K562 (cell line): ENCODE measurements at regions not wholly inside any gene's neighbourhood (a gene's known extent, or its start where the extent isn't known, plus 50 kb on each side); places are given as distances from the start of the nearest gene placed in this dataset.

Experiments
- ATAC-seq: fragments of 200-7000 bp; cut with Tn5 transposase; 3 replicates; pipeline ENCODE4 v1.9.1; 2020; ENCODE audit warnings: moderate library complexity
- BruUV-seq: library from RNA; stranded (reverse); fragments of 400-500 nt; replicated peaks from 2 replicates; lab custom pipeline; 2021; lab: Mats Ljungman, UMichigan
- CTCF ChIA-PET: fragments of 300-600 bp; formaldehyde crosslinking; extraction: SDS; loops from one replicate; lab custom pipeline; 2021; ENCODE audit warnings: low intra/inter-chr PET ratio; lab: Yijun Ruan, JAX
- POLR2A ChIA-PET: fragments of 300-600, 350-650 bp; sonication (Branson Sonifier 250); formaldehyde crosslinking; extraction: SDS; loops from one replicate; lab custom pipeline; 2021; ENCODE audit warnings: antibody characterized with exemption, inconsistent platforms; lab: Yijun Ruan, JAX
- DNase-seq, 4 experiments: peaks; one replicate each; pipeline versions ENCODE4 v3.0.0 to v3.0.0-alpha.2; 2011 to 2018; ENCODE audit warnings: low spot score in 3 of 4, mixed read lengths in 3 of 4; ENCODE audit errors: extremely low read depth in 1 of 4
- FAIRE-seq: peaks from 2 replicates; lab custom pipeline; 2011; peaks lifted over from hg19 to GRCh38; lab: Jason Lieb, UNC
- H2AFZ ChIP-seq: 2 replicates; pipeline ENCODE4 v1.6.0; 2011; ENCODE audit warnings: low read depth, low read length, control low read depth, inconsistent platforms
- H3K27ac ChIP-seq: fragments of 200-600 bp; 3 replicates; pipeline ENCODE4 v1.8.0; 2011; ENCODE audit warnings: low read depth, mild to moderate bottlenecking, control low read depth, inconsistent platforms, low read length, moderate library complexity, mixed read lengths; ENCODE audit errors: extremely low read depth
- H3K27me3 ChIP-seq, 2 experiments: fragments of 300-600 bp in 1 of 2; 2 replicates in 1 of 2; 3 replicates in 1 of 2; pipeline versions ENCODE4 v1.6.0 to v1.8.0; 2011; ENCODE audit warnings: inconsistent platforms in 2 of 2, low read length in 2 of 2, mild to moderate bottlenecking in 1 of 2, mixed read lengths in 1 of 2, moderate library complexity in 1 of 2; ENCODE audit not compliant: control insufficient read depth in 2 of 2, insufficient read depth in 2 of 2
- H3K36me3 ChIP-seq: fragments of 300-600 bp; 3 replicates; pipeline ENCODE4 v1.8.0; 2011; ENCODE audit warnings: mild to moderate bottlenecking, low read length, inconsistent platforms; ENCODE audit not compliant: control insufficient read depth, insufficient read depth
- H3K4me1 ChIP-seq, 2 experiments: fragments of 200-600 bp in 1 of 2; replicated peaks in 1 of 2; 2 replicates in 1 of 2; 3 replicates in 1 of 2; pipeline versions ENCODE4 v1.5.1 to v1.8.0; 2011; ENCODE audit warnings: inconsistent platforms in 2 of 2, low read length in 2 of 2, mild to moderate bottlenecking in 1 of 2, mixed read lengths in 1 of 2, moderate library complexity in 1 of 2; ENCODE audit not compliant: control insufficient read depth in 2 of 2, insufficient read depth in 2 of 2
- H3K4me2 ChIP-seq: 2 replicates; pipeline ENCODE4 v1.6.1; 2011; ENCODE audit warnings: low read length, control low read depth, inconsistent platforms, mixed read lengths; ENCODE audit not compliant: insufficient read depth
- H3K4me3 ChIP-seq: fragments of 200-600 bp; sonication (generic), shearing (Covaris generic); 2 replicates; pipeline ENCODE4 v1.5.1; 2016; ENCODE audit warnings: control low read depth, inconsistent platforms
- H3K79me2 ChIP-seq: fragments of 200-600 bp; 3 replicates; pipeline ENCODE4 v1.8.0; 2011; ENCODE audit warnings: low read length, inconsistent platforms; ENCODE audit not compliant: control insufficient read depth, insufficient read depth
- H3K9ac ChIP-seq, 2 experiments: 2 replicates each; pipeline versions ENCODE4 v1.6.0 to v1.6.1; 2011; ENCODE audit warnings: low read depth in 2 of 2, low read length in 2 of 2, control low read depth in 1 of 2, inconsistent platforms in 1 of 2, mild to moderate bottlenecking in 1 of 2, mixed read lengths in 1 of 2; ENCODE audit not compliant: insufficient read depth in 1 of 2
- H3K9me1 ChIP-seq: one replicate; pipeline ENCODE4 v1.6.0; 2011; ENCODE audit warnings: inconsistent platforms, mild to moderate bottlenecking, low read length, moderate library complexity; ENCODE audit not compliant: control insufficient read depth, insufficient read depth
- H3K9me3 ChIP-seq: replicated peaks from 2 replicates; pipeline ENCODE4 v1.5.1; 2011; ENCODE audit warnings: low read depth, low read length, inconsistent platforms; ENCODE audit not compliant: control insufficient read depth, insufficient read depth
- H4K20me1 ChIP-seq: replicated peaks from 2 replicates; pipeline ENCODE4 v1.6.1; 2011; ENCODE audit warnings: low read length, inconsistent platforms, mixed read lengths; ENCODE audit not compliant: control insufficient read depth, insufficient read depth
- RAD21 ChIP-seq, 2 experiments: fragments of 250-450 bp in 1 of 2; fragments of 450-650 bp in 1 of 2; sonication (Bioruptor Pico) in 1 of 2; formaldehyde crosslinking in 1 of 2; IDR thresholded peaks in 1 of 2; conservative IDR thresholded peaks in 1 of 2; 2 replicates each; pipeline versions ENCODE4 v1.4.0 to v1.8.0; 2020 to 2022; ENCODE audit warnings: mild to moderate bottlenecking in 2 of 2, moderate library complexity in 1 of 2
- ZBTB8A ChIP-seq: fragments of 450-650 bp; IDR thresholded peaks from 2 replicates; pipeline ENCODE4 v1.6.1; 2018; ENCODE audit warnings: mild to moderate bottlenecking, moderate library complexity; ENCODE audit not compliant: partially characterized antibody
- ZNF717 ChIP-seq: fragments of 250-450 bp; sonication (Bioruptor Pico); IDR thresholded peaks from 2 replicates; pipeline ENCODE4 v1.5.0; 2021
- WGBS: fragments of 100-300 bp; shearing (Covaris generic); methylation state at CpG from one replicate; pipeline ENCODE4 v1.1.6; 2016; ENCODE audit warnings: low coverage, mixed read lengths; ENCODE audit not compliant: insufficient coverage; ENCODE audit errors: missing lambda C conversion rate; 5-methylcytosine and 5-hydroxymethylcytosine counted together
- in situ Hi-C: fragments of 300-500 bp; cut with MboI; formaldehyde crosslinking; loops from 4 replicates; pipeline ENCODE4 v1.15.0; 2018; ENCODE audit warnings: inconsistent platforms, mixed read lengths
- intact Hi-C: fragments of 100-400 bp; cut with micrococcal nuclease; formaldehyde crosslinking; loops from 2 replicates; pipeline ENCODE4 v1.14.2; 2022
- TF ChIP-seq, protein P1 (sequence below), 2 experiments: fragments of 200-800 bp in 1 of 2; sonication (Bioruptor generic) in 1 of 2; sonication (generic) in 1 of 2; formaldehyde crosslinking in 1 of 2; IDR thresholded peaks in 1 of 2; conservative IDR thresholded peaks in 1 of 2; 2 replicates each; pipeline versions ENCODE4 v1.5.0 to v1.6.1; 2016 to 2020; ENCODE audit warnings: missing compliant biosample characterization in 1 of 2, missing genetic modification characterization in 1 of 2, missing genetic modification reagents in 1 of 2

DNA sequence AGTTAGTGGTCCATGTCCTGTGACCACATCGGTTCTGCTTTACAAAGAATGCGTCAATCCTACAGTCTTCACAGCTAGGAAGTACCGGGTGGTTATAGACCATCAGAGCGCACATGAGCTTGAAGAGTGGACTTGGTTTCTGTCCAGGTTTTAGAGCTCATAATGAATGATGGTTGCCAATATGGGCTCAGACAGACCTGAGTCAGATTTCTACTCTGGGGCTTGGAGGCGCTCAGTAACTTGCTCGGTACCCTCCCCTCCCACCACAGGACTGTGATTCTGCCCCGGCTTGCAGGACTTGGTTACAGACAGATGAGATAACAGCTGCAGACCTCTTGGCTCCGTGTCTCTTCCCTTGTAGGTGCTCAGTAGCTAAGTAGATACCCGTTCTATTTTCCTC lies 284.7 kb downstream of the TSHZ3 start (continued):
- no peak for TF ChIP-seq RAD21 (CRISPR knock-in tag; conservative IDR thresholded peaks at IDR 0.05 in 1 of 2, IDR thresholded peaks at IDR 0.05 in 1 of 2)
- TF ChIP-seq, protein P1, sequence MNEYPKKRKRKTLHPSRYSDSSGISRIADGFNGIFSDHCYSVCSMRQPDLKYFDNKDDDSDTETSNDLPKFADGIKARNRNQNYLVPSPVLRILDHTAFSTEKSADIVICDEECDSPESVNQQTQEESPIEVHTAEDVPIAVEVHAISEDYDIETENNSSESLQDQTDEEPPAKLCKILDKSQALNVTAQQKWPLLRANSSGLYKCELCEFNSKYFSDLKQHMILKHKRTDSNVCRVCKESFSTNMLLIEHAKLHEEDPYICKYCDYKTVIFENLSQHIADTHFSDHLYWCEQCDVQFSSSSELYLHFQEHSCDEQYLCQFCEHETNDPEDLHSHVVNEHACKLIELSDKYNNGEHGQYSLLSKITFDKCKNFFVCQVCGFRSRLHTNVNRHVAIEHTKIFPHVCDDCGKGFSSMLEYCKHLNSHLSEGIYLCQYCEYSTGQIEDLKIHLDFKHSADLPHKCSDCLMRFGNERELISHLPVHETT (CRISPR knock-in tag; conservative IDR thresholded peaks at IDR 0.05 in 1 of 2, IDR thresholded peaks at IDR 0.05 in 1 of 2): no peak

DNA sequence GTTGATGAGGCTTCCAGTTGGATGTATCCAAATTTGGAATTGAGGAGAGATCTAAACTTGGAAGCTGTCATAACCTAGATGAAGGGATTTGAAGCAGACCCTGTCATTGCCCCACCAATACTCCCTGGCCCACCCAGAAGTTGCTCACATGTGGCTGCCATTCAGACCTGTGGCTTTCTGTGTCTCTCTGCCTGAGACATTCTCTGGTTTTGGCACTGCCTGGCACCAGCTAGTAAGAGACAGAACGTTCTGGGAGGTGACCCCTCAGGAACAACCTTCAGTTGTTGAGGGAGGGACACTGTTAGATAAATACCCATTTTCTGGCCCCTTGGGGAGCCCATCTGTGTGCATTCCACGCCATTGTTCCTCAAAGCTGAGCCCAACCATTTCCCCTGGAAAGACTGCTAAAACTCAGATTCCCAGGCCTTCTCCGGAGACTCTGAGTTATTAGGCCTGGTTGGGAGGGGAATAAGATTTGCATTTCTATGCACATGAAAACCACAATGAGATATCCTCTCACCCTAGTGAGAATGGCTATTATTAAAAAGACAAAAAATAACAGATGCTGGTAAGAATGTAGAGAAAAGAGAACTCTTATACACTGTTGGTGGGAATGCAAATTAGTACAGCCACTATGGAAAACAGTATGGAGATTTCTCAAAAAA lies 290.4 kb downstream of the TSHZ3 start:
- no peaks in the 10 kb centered on the region for H3K36me3 ChIP-seq
- no peak for TF ChIP-seq ZBTB8A
- no peak for TF ChIP-seq ZNF717 (CRISPR knock-in tag)
- ATAC-seq (no peak), DNase-seq (no peak), FAIRE-seq (no peak)
- H3K27ac ChIP-seq: no peak overlapping the region
- no peaks in the 10 kb centered on the region; the same call in 1 of the 2 replicates for H4K20me1 ChIP-seq
- no peak overlapping the region for H3K4me3 ChIP-seq
- H3K4me2 ChIP-seq: no peak overlapping the region
- no peaks in the 10 kb centered on the region for H3K27me3 ChIP-seq
- no TSS peak for BruUV-seq
- in situ Hi-C loops: no loop called here
- no peaks in the 10 kb centered on the region for H3K79me2 ChIP-seq
- H3K9me1 ChIP-seq: no peaks in the 10 kb centered on the region
- WGBS: 2% methylated on average over 3 of the region's 3 CpGs
- H3K9ac ChIP-seq: no peak overlapping the region
- intact Hi-C loops: no loop called here
- H2AFZ ChIP-seq: no peak overlapping the region
- ChIA-PET CTCF (no interaction called here), POLR2A (no interaction called here)
- no peaks in the 10 kb centered on the region for H3K4me1 ChIP-seq
- no peaks in the 10 kb centered on the region for H3K9me3 ChIP-seq
